ENCODE measurements at regions not wholly inside any gene's neighbourhood (a gene's known extent, or its start where the extent isn't known, plus 50 kb on each side); places are given as distances from the start of the nearest gene placed in this dataset.

DNA sequence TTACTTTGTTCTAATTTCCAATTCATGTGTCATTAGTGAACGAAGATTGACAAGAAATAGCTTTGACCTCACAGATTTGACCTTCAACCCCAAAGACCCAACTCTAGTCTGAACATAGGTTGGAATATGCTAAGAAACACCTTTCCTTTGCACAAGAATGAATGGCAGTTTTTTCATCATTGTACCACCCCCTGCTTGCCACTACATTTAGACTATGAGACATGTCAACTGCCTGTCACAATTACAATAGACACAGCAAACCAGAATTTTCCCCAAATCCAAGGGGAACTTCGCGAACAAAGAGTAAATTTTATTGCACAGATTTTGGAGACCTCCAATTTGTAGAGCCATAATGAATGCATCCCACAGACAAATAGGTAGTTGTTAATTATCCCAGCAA, 535.4 kb downstream of the PRKD1 start (continued):
- TF ChIP-seq PHF20 (IDR thresholded peaks at IDR 0.05; ENCODE audit: partially characterized antibody) (no peak), IRF1 (CRISPR knock-in tag; IDR thresholded peaks at IDR 0.05; ENCODE audit: borderline replicate concordance) (no peak), RNF2 (IDR thresholded peaks at IDR 0.05) (no peak)

DNA sequence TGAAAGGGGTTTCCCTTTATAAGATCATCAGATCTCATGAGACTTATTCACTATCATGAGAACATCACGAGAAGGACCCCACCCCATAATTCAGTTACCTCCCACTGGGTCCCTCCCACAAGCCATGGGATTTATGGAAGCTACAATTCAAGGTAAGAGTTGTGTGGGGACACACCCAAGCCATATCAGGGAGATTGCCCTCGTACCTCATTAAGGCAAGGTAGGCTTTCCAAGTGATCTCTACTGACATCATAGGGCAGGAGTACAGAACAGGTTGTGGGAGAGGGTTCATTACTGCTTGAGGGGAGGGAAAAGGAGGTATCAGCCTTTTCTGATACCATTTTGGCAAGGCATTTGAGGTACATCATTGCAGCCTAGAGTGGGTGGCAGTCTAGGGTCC, 524.6 kb downstream of the PRKD1 start:
- no peak for ATAC-seq
- H3K9ac ChIP-seq (ENCODE audit: insufficient read depth in 1 of 2, low read depth in 2 of 2, low read length in 2 of 2), result no peak overlapping the region
- intact Hi-C loops (cut with micrococcal nuclease) (no loop called here), in situ Hi-C loops (cut with MboI) (no loop called here)
- no peaks in the 10 kb centered on the region for H4K20me1 ChIP-seq (replicated peaks; ENCODE audit: control insufficient read depth, insufficient read depth, low read length)
- 5% methylated on average over 2 of the region's 2 CpGs for whole genome bisulfite sequencing (ENCODE audit: insufficient coverage, low coverage, missing lambda C conversion rate)
- no peak overlapping the region for H3K4me3 ChIP-seq
- CTCF ChIA-PET (ENCODE audit: low intra/inter-chr PET ratio), result no interaction called here
- H3K9me1 ChIP-seq (ENCODE audit: control insufficient read depth, insufficient read depth, low read length), result no peaks in the 10 kb centered on the region
- H3K4me1 ChIP-seq (replicated peaks in 1 of 2; ENCODE audit: control insufficient read depth in 2 of 2, insufficient read depth in 2 of 2, low read length in 2 of 2), result no peaks in the 10 kb centered on the region
- no peak for DNase-seq (ENCODE audit: extremely low read depth in 1 of 4, low spot score in 3 of 4)
- H2AFZ ChIP-seq (ENCODE audit: low read depth, low read length), result no peak overlapping the region
- H3K27ac ChIP-seq (ENCODE audit: extremely low read depth, low read depth, low read length), result no peak overlapping the region
- no peaks in the 10 kb centered on the region for H3K79me2 ChIP-seq (ENCODE audit: control insufficient read depth, insufficient read depth, low read length)
- no peaks in the 10 kb centered on the region for H3K27me3 ChIP-seq (ENCODE audit: control insufficient read depth in 2 of 2, insufficient read depth in 2 of 2, low read length in 2 of 2)
- H3K9me3 ChIP-seq (replicated peaks; ENCODE audit: control insufficient read depth, insufficient read depth, low read depth, low read length), result no peaks in the 10 kb centered on the region
- H3K36me3 ChIP-seq (ENCODE audit: control insufficient read depth, insufficient read depth, low read length), result no peaks in the 10 kb centered on the region
- POLR2A ChIA-PET, result no interaction called here
- FAIRE-seq, result no peak
- no peak overlapping the region for H3K4me2 ChIP-seq (ENCODE audit: insufficient read depth, low read length)
- no TSS peak for BruUV-seq (replicated peaks)
- no peak for TF ChIP-seq GABPB2 (CRISPR knock-in tag; conservative IDR thresholded peaks at IDR 0.05)
- TF ChIP-seq, protein P1, sequence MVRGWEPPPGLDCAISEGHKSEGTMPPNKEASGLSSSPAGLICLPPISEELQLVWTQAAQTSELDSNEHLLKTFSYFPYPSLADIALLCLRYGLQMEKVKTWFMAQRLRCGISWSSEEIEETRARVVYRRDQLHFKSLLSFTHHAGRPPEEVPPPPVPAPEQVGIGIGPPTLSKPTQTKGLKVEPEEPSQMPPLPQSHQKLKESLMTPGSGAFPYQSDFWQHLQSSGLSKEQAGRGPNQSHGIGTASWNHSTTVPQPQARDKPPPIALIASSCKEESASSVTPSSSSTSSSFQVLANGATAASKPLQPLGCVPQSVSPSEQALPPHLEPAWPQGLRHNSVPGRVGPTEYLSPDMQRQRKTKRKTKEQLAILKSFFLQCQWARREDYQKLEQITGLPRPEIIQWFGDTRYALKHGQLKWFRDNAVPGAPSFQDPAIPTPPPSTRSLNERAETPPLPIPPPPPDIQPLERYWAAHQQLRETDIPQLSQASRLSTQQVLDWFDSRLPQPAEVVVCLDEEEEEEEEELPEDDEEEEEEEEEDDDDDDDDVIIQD (CRISPR knock-in tag; IDR thresholded peaks at IDR 0.05), result no peak
- no peak for TF ChIP-seq SPI1 (IDR thresholded peaks at IDR 0.05; ENCODE audit: borderline replicate concordance, low read depth, low read length)
- no peak for TF ChIP-seq CEBPZ (IDR thresholded peaks at IDR 0.05; ENCODE audit: borderline replicate concordance, low read depth, low read length)
- TF ChIP-seq HOXB6 (CRISPR knock-in tag; IDR thresholded peaks at IDR 0.05; ENCODE audit: borderline replicate concordance), result no peak
- TF ChIP-seq NCOR1 (IDR thresholded peaks at IDR 0.05), result no peak
- no peak for TF ChIP-seq ZNF324 (CRISPR knock-in tag; IDR thresholded peaks at IDR 0.05)
- TF ChIP-seq RB1 (IDR thresholded peaks at IDR 0.05; ENCODE audit: low read depth), result no peak
- no peak for TF ChIP-seq ZNF124 (CRISPR knock-in tag; IDR thresholded peaks at IDR 0.05)
- no peak for TF ChIP-seq STAT5A (IDR thresholded peaks at IDR 0.05; ENCODE audit: borderline replicate concordance, low read length)
- no peak for TF ChIP-seq KDM1A (IDR thresholded peaks at IDR 0.05)
- TF ChIP-seq ZNF174 (CRISPR knock-in tag; IDR thresholded peaks at IDR 0.05), result no peak
- no peak for TF ChIP-seq NFYB (IDR thresholded peaks at IDR 0.05; ENCODE audit: extremely low read depth, insufficient read length)
- no peak for TF ChIP-seq IRF1 (CRISPR knock-in tag; IDR thresholded peaks at IDR 0.05; ENCODE audit: borderline replicate concordance)
- TF ChIP-seq TAL1 (IDR thresholded peaks at IDR 0.05), result no peak
- TF ChIP-seq MTF1 (CRISPR knock-in tag; IDR thresholded peaks at IDR 0.05; ENCODE audit: borderline replicate concordance), result no peak
